ENCODE measurements at regions not wholly inside any gene's neighbourhood (a gene's known extent, or its start where the extent isn't known, plus 50 kb on each side); places are given as distances from the start of the nearest gene placed in this dataset.

DNA sequence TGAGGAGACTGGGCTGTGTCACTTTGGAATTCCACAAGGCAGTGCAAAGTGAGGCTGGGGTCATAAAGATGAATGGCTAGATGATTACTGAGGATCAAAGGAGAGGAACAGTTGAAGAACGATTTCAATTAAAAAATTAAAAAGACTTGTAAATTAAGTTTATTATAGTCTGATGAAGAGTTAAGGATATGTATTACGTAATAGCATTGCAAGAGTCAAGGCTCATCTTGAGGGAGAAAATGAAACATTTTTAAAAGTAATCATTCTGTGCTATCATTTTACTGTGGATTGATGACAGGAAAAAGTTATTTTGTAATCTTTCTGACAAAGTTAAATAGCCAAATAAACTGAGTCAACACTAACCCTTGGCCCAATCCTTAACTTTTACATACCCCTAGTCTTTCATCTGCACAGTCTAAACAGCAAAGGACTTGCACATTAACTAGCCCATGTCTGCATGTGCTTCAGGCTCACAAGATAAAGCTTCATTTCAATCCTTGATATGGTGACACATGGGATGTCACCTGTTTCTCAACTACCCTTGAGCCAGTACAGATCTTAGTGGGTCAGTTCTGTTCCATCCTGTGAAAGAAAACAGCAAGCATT, 465.5 kb upstream of the CTSO start:
- TF ChIP-seq, protein P1, sequence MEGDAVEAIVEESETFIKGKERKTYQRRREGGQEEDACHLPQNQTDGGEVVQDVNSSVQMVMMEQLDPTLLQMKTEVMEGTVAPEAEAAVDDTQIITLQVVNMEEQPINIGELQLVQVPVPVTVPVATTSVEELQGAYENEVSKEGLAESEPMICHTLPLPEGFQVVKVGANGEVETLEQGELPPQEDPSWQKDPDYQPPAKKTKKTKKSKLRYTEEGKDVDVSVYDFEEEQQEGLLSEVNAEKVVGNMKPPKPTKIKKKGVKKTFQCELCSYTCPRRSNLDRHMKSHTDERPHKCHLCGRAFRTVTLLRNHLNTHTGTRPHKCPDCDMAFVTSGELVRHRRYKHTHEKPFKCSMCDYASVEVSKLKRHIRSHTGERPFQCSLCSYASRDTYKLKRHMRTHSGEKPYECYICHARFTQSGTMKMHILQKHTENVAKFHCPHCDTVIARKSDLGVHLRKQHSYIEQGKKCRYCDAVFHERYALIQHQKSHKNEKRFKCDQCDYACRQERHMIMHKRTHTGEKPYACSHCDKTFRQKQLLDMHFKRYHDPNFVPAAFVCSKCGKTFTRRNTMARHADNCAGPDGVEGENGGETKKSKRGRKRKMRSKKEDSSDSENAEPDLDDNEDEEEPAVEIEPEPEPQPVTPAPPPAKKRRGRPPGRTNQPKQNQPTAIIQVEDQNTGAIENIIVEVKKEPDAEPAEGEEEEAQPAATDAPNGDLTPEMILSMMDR (IDR thresholded peaks at IDR 0.05), result no peak
- TF ChIP-seq POLR2AphosphoS5 (IDR thresholded peaks at IDR 0.05) (no peak), EP300 (IDR thresholded peaks at IDR 0.05) (no peak), POLR2A (IDR thresholded peaks at IDR 0.05) (no peak)

Data from gastroesophageal sphincter (tissue), 3 donors.